ENCODE measurements at regions not wholly inside any gene's neighbourhood (a gene's known extent, or its start where the extent isn't known, plus 50 kb on each side); places are given as distances from the start of the nearest gene placed in this dataset.

DNA sequence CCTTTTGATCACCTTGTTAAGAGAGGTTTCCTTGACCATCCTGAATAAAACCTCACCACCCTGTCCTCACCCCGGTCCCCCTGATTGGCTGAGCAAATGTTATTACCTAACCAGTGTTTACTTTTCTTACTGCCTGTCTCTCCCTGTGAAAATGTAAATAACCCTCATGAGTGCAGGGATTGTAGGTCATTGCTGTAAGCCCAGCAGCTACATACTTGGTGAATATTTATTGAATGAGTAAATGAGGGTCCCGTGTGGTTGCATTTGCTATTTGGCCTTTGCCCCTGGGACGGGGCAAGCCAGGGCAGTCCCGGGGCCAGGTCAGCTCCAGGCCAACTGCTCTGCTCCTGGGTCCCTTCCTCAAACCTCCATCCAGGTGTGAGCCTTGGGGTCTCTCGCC, 55.5 kb upstream of the CLCN4 start:
- no peak for TF ChIP-seq CTCF (conservative IDR thresholded peaks at IDR 0.05; ENCODE audit: low read depth in 2 of 2)
- TF ChIP-seq, protein P1, sequence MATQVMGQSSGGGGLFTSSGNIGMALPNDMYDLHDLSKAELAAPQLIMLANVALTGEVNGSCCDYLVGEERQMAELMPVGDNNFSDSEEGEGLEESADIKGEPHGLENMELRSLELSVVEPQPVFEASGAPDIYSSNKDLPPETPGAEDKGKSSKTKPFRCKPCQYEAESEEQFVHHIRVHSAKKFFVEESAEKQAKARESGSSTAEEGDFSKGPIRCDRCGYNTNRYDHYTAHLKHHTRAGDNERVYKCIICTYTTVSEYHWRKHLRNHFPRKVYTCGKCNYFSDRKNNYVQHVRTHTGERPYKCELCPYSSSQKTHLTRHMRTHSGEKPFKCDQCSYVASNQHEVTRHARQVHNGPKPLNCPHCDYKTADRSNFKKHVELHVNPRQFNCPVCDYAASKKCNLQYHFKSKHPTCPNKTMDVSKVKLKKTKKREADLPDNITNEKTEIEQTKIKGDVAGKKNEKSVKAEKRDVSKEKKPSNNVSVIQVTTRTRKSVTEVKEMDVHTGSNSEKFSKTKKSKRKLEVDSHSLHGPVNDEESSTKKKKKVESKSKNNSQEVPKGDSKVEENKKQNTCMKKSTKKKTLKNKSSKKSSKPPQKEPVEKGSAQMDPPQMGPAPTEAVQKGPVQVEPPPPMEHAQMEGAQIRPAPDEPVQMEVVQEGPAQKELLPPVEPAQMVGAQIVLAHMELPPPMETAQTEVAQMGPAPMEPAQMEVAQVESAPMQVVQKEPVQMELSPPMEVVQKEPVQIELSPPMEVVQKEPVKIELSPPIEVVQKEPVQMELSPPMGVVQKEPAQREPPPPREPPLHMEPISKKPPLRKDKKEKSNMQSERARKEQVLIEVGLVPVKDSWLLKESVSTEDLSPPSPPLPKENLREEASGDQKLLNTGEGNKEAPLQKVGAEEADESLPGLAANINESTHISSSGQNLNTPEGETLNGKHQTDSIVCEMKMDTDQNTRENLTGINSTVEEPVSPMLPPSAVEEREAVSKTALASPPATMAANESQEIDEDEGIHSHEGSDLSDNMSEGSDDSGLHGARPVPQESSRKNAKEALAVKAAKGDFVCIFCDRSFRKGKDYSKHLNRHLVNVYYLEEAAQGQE (IDR thresholded peaks at IDR 0.05; ENCODE audit: unreplicated experiment) = no peak
- no peak for TF ChIP-seq EZH2phosphoT487 (IDR thresholded peaks at IDR 0.05; ENCODE audit: unreplicated experiment)
- TF ChIP-seq EZH2 (IDR thresholded peaks at IDR 0.05; ENCODE audit: low read depth, unreplicated experiment) = no peak

Measured in GM23338 (cell line).